Activated T-cell treated with anti-CD3 and anti-CD28 coated beads, Interleukin-2, amount 50 U/mL, for 1 hour (primary cell): ENCODE measurements at regions not wholly inside any gene's neighbourhood (a gene's known extent, or its start where the extent isn't known, plus 50 kb on each side); places are given as distances from the start of the nearest gene placed in this dataset.
"Not testable (repeated sequence)": the region's sequence is repeated elsewhere in the genome, so short reads cannot be mapped to it uniquely, and the experiment has no call there.

Experiments
- DNase-seq: peaks from one replicate; pipeline ENCODE4 v3.0.0-alpha.2; 2020

DNA sequence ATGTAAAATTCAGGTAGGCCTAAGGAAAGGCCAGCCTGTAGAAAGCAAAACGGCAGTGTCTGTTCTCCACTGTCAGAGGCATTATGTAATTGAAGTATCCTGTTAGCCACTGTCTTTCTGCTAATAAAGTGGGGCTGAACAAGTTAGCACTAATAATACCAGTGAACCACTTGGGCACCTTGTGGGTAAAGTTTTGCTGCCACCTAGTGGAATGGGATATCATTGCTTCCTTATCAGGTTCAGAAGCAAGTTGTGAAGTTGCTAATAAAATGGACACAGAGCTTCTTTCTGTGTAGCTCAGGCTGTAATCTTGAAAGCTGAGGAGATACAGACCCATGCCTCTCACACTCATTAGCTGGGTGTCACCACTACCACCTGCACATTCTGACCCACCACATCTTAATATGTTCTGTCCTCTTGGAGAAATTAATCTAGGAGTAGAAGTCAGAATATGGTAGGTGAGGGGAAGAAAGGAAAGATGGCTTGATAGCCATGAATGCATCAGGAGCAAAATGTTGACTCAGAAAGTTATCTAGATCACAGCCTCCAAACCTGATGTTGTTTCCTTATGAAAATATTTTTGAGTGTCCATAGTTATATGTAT lies 175.1 kb downstream of the SEPTIN7 start:
- no peak for DNase-seq

DNA sequence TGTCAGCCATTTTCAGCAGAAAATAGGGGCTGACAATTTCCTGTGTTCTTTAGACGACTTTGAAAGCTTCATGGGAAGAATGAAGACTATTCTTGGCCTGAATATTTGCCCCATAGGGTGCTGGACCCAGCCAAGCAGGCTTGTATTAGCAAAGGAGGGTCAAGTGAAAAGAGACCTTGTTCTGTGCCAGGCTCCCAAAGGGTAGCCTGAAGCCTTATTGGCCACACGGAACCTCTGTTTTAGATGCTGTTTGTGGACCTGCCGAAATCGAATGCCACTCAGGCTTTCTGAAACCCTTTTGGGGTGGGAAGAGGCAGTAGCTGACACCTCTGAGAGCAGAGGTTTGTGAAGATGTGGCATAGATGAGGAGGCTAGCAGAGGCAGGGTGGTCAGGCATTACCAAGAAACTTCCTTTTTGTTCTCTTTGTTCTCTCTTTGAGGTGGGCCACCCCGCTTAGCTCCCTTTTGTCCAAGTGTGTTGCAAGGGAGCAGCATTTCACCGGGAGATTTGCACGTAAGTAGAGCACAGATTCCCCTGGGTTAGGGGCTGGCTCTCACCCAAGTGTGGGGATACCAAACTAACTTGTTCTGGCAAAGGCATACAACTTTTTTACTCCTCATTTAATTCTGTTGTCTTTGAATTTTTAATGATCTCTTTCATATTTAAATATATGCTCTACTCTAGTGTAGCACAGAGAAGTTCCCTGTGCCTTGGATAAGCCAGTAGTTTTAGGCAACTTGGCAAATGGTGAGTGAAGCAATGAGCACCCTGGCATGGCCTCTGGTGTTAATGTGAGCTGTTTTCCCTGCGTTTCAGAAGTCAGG lies 174.0 kb upstream of the EEPD1 start:
- DNase-seq: not testable (repeated sequence)

DNA sequence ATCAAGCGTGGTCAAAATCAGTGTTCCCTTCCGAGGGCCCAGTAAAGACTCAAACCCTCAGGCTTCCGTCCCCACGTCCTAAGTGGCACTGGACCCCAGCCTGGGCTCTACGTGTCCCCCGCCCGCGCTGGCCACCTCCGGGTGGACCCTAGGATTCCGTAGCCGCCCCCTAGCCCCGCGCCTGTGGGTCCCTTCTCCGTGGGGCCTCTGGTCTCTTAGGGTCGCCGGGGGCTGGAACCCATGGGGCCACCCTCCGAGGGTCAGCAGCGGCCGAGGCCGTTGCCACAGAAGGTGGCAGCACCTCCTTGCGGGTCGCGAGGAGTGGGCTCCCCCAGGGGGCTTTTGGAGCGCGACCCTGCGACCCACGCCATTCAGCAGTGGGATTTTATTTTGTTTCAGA lies 170.5 kb upstream of the EEPD1 start:
- no peak for DNase-seq

DNA sequence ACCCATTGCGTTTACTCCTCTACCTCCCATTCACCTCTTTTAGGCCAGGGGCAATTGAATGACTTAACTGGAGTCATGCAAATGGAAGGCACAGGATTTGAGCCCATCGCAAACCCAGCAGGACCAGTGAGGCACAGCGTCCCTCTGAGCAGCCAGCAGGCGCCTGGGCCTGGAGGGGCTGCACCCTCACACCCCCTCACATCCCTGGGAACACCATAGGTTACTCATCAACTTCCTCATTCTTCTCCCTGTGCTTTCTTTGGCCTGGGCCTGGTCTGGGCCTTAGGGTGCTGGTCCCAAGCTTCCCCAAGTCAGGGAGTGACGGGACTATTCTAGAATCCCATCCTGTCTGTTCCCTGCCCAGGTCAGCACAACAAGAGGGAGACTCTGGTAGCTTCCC lies 169.4 kb upstream of the EEPD1 start:
- no peak for DNase-seq

DNA sequence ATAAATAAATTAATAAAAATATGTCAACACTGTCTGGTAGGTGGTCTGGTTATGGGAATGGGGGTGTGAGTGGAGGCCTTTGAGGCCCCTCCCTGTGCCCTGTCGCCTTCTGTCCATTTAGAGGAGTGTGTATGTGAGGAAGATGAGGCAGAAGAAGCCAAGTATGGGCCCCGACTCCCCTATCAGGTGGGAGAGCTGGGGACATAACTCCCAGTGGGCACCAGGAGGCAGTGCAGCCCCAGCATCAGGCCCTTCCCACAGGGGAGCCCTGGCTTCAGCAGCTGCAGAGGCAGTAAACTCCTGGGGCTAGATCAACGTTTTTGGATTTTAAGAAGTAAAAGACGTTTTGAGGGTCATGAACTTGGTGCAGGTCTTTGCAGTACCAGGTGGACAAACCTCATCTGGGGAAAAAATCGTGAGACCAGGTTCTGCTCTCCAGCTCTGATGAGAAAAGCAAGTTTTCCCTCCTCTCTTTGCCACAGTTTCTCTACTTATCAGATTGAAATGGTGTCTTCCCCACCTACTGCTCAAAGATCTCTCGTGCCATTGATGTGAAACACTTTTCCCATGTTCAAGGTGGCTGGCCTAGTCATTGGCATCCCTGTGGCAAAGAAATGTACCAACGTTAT lies 167.8 kb upstream of the EEPD1 start:
- DNase-seq: peak; percentile 80

DNA sequence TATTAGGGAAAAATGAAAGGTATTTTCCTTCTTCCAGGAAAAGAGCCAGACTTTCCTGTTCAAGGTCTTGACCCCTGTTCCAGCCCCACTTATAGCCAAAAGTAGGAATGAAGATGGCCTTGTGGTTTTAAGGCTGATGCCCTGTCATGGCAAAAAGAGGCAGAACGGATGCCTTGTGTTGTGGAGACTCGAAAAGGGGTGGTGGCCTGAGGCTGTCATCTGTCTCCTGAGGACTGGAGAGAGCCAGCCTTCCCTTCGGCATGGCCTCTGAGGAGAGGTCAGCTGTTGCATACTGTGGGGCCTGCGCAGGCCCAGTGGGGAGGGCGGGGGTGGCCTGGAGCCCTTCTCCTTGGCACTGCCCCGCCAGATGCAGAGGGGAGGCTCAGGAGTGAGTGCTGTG lies 166.0 kb upstream of the EEPD1 start:
- DNase-seq: no peak

DNA sequence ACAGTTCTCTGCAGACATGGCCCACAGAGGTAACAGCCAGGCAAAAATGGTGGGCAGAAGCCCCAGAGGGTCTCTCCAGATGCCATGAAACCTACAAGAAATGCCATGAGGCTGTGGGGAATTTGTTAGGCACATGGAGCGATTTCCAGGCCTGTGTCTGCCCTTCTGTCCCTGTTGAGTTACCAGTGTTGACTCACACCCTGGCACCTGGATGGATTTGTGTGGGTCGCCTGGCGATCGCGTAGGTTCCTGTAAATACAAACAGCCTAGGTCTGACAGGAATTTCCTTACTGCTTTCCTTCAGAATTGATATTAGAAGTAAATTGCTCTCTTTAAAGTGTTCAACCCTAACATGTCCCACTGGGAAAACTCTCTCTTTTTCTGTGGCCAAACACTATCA lies 164.9 kb upstream of the EEPD1 start:
- DNase-seq: no peak

DNA sequence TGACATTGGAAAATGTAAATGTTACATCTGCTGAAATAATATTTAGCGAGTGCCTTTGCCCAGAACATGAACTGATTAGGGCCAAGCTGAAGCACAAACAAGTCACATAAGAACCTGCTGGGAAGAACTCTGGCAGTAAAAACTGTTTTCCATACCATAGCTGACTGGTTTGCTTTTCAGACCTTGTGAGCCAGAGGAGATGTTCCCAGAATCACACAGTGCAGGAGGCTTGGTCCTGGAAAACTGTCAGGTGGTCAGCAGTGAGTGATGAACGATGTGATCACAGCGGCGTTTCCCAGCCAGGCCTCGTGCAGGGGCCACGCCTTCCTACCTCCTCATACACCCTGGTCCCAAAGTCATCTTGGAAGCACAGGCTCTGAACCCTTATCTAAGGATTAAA lies 164.2 kb upstream of the EEPD1 start:
- no peak for DNase-seq

DNA sequence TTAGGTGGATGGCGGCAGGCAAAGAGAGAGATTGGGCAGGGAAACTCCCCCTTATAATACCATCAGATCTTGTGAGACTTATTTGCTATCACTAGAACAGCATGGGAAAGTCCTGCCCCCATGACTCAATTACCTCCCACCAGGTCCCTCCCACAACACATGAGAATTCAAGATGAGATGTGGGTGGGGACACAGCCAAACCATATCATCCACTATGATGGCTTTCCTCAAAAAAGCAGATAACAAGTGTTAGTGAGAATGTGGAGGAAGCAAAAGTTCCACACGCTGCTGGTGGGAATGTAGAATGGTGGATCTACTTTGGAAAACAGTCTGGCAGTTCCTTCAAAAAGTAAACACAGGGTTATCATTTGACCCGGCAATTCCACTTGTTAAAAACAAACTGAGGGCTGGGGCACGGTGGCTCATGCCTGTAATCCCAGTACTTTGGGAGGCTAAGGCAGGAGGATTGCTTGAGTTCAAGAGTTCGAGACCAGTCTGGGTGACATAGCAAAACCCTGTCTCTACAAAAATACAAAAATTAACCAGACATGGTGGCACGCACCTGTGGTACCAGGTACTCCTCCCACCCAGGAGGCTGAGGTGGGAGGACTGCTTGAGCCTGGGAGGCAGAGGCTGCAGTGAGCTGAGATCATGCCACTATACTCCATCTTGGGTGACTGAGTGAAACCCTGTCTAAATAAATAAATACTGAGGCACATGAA lies 161.4 kb upstream of the EEPD1 start:
- no peak for DNase-seq

DNA sequence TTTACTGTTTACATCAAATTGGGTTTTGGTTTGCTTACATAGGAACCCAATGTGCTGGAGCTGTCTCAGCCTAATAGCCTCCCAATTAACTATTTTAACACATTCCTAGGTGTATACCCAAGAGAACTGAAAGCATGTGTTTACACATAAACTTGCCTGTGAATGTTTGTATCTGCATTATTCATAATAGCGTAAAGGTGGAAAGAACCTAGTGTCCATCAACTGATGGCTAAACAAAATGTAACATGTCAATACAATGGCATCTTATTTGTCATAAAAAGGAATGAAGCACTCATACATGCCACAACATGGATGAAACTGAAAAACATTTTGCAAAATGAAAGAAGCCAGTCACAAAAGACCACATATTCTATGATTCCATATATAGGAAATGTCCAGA lies 160.6 kb upstream of the EEPD1 start:
- DNase-seq: no peak

DNA sequence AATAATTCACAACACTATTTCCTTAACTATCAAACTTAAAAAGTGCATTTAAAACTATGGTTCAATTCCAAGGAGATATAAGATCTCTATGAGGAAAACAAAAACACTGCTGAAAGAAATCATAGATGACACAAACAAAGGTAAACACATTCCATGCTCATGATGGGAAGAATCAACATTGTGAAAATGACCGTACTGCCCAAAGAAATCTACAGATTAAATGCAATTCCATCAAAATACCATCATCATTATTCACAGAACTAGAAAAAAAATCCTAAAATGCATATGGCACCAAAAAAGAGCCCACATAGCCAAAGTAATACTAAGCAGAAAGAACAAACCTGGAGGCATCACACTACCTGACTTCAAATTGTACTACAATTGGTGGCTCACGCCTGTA lies 159.9 kb upstream of the EEPD1 start:
- DNase-seq: no peak

DNA sequence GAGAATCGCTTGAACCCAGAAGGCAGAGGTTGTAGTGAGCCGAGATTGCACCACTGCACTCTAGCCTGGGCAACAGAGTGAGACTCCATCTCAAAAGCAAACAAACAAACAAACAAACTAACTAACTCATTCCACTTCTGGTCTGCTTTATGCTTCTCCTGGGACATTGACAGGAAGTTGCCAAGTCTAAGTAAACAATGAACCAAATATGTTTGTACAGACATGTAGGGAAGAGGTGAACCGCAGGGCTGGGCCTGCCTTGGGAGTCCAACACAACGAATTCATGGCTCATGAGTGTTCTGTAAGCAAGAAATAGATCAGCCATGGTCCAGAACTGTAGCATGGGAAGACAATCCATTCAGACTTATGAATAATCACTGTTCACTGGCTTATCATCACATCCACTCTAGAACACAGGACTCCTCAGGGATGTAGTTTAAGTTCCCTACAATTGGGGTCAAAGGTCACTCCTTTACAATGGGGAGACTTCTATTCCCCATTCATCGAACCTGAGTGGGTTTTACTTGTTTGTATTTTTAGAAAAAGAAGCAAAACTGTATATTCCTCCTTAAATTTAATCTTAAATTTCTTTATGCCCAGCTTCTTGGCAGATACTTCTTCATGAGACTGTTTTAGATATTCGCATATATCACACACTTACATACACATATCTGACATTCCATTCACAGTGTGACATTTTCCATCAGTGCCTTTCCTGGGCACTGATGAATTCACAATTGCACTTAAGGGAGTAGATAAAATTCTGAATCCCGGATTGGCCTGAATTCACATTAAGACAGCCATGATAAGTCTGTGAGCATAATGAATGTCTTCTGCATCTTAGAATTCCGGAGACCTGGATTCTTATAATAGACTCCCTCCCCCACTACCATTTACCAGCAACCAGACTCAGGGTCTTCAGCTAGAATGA lies 159.1 kb upstream of the EEPD1 start:
- no peak for DNase-seq

DNA sequence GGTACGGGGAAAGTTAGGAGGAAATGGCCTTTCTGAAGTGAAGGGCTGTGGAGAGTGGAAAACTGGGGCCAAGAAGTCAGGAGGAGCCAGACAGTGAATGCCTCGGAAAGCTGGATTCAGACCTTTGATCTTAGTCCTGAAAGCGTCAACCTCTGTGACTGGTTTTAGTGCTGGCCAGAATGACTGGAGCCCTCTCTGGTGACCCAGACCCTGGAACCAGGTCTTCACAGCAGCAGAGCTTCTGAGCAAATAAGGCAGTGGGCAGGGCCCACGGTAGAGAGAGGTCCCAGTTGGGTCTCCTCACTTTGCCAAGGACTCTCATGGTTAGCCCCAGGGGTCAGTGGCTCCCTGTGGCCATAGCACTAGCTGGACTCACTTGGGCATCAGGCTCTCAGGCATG lies 157.7 kb upstream of the EEPD1 start:
- DNase-seq: no peak

DNA sequence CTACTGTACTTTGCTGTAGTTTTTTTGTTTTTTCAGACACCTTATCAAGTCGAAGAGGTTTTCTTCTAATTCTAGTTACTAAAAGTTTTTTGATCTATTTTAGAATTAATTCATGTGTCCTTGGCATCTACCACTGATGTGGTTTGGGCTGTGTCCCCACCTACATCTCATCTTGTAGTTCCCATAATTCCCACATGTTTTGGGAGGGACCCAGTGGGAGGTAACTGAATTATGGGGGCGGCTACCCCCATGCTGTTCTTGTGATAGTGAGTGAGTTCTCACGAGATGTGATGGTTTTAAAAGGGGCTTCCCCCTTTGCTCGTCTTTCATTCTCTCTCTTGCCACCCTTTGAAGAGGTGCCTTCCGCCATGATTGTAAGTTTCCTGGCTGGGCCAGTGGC lies 154.6 kb upstream of the EEPD1 start:
- DNase-seq: no peak

DNA sequence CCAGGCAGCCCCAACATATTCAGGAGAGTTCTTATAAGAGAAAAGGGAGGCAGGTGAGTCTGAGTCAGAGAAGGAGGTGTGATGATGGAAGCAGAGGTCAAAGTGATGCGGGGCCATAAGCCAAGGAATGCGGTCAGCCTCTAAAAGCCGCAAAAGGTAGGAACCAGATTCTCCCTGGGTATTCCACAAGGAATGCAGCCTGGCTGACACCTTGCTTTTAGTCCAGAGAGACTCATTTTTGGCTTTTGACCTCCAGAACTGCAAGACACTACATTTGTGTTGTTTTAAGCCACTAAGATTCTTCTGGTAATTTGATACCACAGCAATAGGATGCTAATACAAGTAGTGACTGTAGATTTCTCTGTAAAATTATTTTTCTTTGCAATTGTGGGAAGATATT lies 151.5 kb upstream of the EEPD1 start:
- no peak for DNase-seq

DNA sequence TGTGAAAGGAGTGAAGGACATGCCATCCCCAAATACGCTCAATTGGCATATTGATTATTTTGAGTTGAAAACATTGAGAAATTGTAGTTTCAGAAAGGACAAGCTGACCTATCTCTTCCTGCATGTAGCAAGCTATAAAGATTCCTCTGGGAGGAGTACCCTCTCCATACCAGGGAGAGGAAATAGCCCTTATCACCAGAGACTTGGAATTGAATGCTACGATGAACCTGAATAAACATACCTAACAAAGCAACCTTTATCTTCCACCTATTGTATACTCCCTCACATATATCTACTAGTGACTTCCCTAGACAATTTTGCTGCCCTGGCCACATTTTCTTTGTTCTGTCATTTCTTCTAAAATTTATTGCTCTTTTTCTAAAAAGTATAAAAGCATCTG lies 150.2 kb upstream of the EEPD1 start:
- no peak for DNase-seq

DNA sequence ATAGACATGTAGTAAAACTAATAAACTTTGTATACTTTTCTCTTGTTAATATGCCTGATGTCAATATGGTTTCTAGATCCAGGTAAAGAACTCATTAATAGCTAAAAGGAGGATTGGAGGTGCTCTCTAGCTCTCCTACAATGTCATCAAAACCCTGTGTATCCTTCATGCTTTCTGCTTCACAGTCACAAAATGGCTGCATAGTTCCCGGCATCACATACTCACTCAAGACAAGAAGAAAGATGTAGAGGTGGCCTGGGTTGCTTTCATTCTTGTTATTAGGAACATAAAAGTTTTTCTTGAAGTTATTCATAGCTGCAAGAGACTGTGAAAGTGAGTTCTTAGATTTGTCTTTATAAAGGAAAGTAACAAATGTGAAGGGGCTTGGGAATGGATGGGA lies 149.7 kb upstream of the EEPD1 start:
- DNase-seq: no peak

DNA sequence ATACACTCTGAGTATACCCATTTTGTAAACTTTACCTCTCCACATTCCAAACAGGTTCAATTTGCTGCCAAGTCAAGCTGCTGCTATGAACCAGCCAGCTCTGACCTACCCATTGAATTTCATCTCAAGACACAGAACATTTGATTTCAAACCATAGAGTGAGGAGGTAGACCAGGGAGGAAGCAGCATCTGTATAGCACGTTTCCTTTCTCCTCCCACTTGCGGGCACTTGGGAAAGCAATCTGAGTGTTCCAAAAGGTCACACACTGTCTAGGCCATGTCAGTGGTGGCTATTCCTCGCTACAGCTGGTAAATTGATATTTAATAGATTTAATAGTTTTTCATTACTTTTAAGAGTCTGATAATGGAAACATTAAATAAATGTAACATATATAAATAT lies 147.8 kb upstream of the EEPD1 start:
- DNase-seq: no peak

DNA sequence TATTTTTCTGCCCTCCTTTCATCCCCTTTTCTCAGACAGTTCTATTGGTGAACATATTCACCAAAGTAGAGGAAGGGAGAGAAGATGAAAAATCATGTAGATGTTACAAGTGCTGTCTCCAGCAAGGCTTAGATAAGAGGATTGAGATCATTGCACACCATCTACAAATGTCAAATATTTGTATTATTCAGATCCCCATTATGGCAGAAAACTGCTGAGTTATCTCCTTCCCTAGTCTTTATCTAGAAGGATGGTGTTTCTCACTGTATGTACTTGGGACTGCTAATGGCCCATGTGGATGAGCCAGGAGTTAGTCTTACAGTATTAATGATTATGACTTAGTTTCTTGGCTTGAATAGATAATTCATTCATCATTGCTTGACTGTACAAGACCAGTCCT lies 147.2 kb upstream of the EEPD1 start:
- no peak for DNase-seq

DNA sequence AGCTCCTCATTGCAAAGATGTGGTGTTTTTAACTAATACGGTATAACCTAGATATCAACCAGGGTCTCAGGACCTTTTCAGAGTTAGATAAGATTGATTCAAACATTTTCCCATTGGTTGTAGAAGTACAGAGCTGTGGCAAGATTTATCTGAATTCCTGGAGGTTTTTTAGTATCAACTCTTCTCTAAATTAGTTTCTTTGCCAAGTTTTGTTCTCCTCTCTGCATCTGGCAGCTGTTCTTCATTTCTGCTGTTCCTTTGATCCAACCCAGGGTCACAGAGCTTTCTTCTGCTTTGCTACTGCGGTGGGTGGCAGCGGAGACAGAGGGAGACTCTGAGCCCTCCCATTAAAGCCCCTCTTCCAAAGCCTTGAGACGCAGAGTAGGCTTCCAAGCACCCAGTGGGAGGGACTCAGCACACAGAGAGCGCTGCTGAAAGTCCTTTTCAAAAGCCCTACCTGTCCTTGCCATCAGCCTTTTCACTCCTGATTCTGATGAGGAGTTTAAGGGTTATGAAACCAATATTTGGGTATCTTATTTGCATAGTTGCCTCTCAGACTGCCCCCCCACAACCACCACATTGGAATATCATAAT lies 146.3 kb upstream of the EEPD1 start:
- DNase-seq: no peak

DNA sequence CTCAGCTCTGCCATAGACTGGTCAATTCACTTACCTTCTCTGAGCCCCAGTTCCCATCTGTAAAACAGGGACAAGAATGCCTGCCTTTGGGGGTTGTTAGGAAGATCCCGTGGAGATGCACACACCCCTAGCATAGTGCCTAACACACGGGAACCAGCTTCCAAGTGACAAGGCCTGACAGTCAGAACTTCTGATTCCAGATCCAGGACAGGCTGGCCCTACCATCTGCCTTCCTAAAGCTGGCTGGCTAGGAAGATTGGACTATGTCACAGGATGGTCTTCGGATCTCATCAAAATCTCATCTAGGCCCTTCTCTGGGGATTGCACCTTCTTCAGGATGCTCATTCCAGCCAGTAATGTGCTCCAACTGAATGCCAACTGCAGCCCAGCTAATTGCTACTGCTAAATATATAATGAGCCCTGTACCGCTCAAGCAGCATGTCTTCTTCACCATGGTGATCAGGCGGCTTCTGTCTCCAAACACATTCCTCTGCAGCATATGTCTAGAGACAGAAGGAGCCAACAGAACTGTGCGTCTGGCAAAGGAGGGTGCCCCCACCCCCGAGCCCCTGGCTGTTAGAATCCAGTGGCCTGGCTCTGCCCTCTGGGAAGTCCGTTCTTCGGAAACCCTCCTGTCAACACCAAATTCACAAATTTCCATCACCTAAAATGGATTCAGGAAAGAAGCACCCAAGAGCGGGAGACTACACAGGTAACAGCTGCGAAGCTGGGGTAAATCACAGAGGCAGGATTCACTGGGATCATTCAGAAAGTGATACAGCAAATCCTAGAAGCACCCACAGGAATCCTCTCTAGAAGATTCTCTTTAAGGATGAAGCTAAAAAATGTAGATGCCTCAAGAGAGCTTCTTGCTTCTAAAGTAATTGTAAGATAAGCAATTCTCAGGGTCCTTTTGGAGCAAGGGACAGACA lies 142.1 kb upstream of the EEPD1 start:
- DNase-seq: no peak
